B cell (primary cell): ENCODE measurements at regions not wholly inside any gene's neighbourhood (a gene's known extent, or its start where the extent isn't known, plus 50 kb on each side); places are given as distances from the start of the nearest gene placed in this dataset.

ENCODE experiments used
- ATAC-seq: fragments of 200-7000 bp; cut with Tn5 transposase; one replicate; pipeline ENCODE4 v1.10.0; 2021; ENCODE audit warnings: low read depth, mild to moderate bottlenecking, moderate number of reproducible peaks, moderate library complexity
- CTCF ChIA-PET: fragments of 350-600 bp; sonication (Branson Sonifier 250); formaldehyde crosslinking; loops from one replicate; lab custom pipeline; 2021; ENCODE audit warnings: antibody characterized with exemption, inconsistent platforms; lab: Charles Lee
- POLR2A ChIA-PET: fragments of 350-600 bp; sonication (Branson Sonifier 250); formaldehyde crosslinking; loops from one replicate; lab custom pipeline; 2021; ENCODE audit warnings: antibody characterized with exemption; lab: Charles Lee
- DNase-seq: peaks from one replicate; pipeline ENCODE4 v3.0.0; 2013
- H2AFZ ChIP-seq: 2 replicates; pipeline ENCODE4 v1.6.1; 2012; ENCODE audit warnings: mild to moderate bottlenecking, low read depth, low read length; ENCODE audit not compliant: insufficient read depth, poor library complexity, severe bottlenecking
- H3K27ac ChIP-seq, 2 donors: 1 replicate in 1 of 2; 2 replicates in 1 of 2; pipeline ENCODE4 v1.5.1; 2012 to 2013; ENCODE audit warnings: low read length in 2 of 2, mild to moderate bottlenecking in 2 of 2, moderate library complexity in 1 of 2
- H3K27me3 ChIP-seq, 4 experiments: fragments of 200-600 bp in 1 of 4; sonication (generic) in 1 of 4; replicated peaks in 1 of 4; 1 replicate in 2 of 4; 2 replicates in 2 of 4; pipeline versions ENCODE4 v1.6.1 to v1.7.0; 2013 to 2016; ENCODE audit warnings: low read length in 3 of 4, mild to moderate bottlenecking in 2 of 4, mixed read lengths in 1 of 4, moderate library complexity in 1 of 4; ENCODE audit not compliant: insufficient read depth in 4 of 4, control insufficient read depth in 3 of 4; ENCODE audit errors: control extremely low read depth in 1 of 4
- H3K36me3 ChIP-seq, 2 experiments: replicated peaks in 1 of 2; 1 replicate in 1 of 2; 2 replicates in 1 of 2; pipeline versions ENCODE4 v1.6.1 to v1.7.1; 2013; ENCODE audit warnings: low read length in 1 of 2; ENCODE audit not compliant: insufficient read depth in 2 of 2, control insufficient read depth in 1 of 2; ENCODE audit errors: control extremely low read depth in 1 of 2, extremely low read depth in 1 of 2
- H3K4me1 ChIP-seq, 2 donors: fragments of 200-600 bp in 1 of 2; sonication (generic) in 1 of 2; 1 replicate in 1 of 2; 2 replicates in 1 of 2; pipeline versions ENCODE4 v1.5.1 to v1.6.1; 2013 to 2017; ENCODE audit warnings: low read length in 2 of 2; ENCODE audit not compliant: control insufficient read depth in 2 of 2, insufficient read depth in 2 of 2
- H3K4me2 ChIP-seq: replicated peaks from 2 replicates; pipeline ENCODE3; 2012; ENCODE audit warnings: mild to moderate bottlenecking, low read depth, low read length; ENCODE audit not compliant: poor library complexity, severe bottlenecking
- H3K4me3 ChIP-seq, 5 experiments: fragments of 200-600 bp in 1 of 5; sonication (generic) in 1 of 5; 1 replicate in 3 of 5; 2 replicates in 2 of 5; pipeline versions ENCODE4 v1.5.1 to v1.7.0; 2011 to 2016; ENCODE audit warnings: low read length in 4 of 5, mild to moderate bottlenecking in 4 of 5, low read depth in 2 of 5, control low read depth in 1 of 5, moderate library complexity in 1 of 5; ENCODE audit not compliant: insufficient read depth in 1 of 5; ENCODE audit errors: control extremely low read depth in 1 of 5, extremely low read depth in 1 of 5
- H3K79me2 ChIP-seq: fragments of 200-600 bp; sonication (generic); one replicate; pipeline ENCODE4 v1.6.0; 2016; ENCODE audit warnings: low read length; ENCODE audit not compliant: control insufficient read depth, insufficient read depth
- H3K9ac ChIP-seq: fragments of 200-600 bp; sonication (generic); 2 replicates; pipeline ENCODE4 v1.6.1; 2017; ENCODE audit warnings: mild to moderate bottlenecking, low read length, moderate library complexity
- H3K9me3 ChIP-seq, 3 donors: one replicate each; pipeline versions ENCODE4 v1.6.1 to v1.7.1; 2013; ENCODE audit warnings: low read length in 2 of 3; ENCODE audit not compliant: control insufficient read depth in 2 of 3, insufficient read depth in 1 of 3; ENCODE audit errors: control extremely low read depth in 1 of 3
- H4K20me1 ChIP-seq: 2 replicates; pipeline ENCODE4 v1.6.0; 2012; ENCODE audit warnings: mild to moderate bottlenecking, low read length; ENCODE audit not compliant: insufficient read depth, control insufficient read depth, poor library complexity, severe bottlenecking
- H3K27ac Mint-ChIP-seq: one replicate; pipeline ENCODE4 v1.8.0; 2021; ENCODE audit warnings: mixed read lengths
- H3K27me3 Mint-ChIP-seq: one replicate; pipeline ENCODE4 v1.8.0; 2021; ENCODE audit warnings: mixed read lengths
- H3K4me1 Mint-ChIP-seq: one replicate; pipeline ENCODE4 v1.8.0; 2021; ENCODE audit warnings: mixed read lengths
- H3K4me3 Mint-ChIP-seq: one replicate; pipeline ENCODE4 v1.8.0; 2021; ENCODE audit warnings: mixed read lengths
- H3K9me3 Mint-ChIP-seq: one replicate; pipeline ENCODE4 v1.8.0; 2022; ENCODE audit warnings: mixed read lengths; ENCODE audit not compliant: insufficient read depth
- CTCF ChIP-seq: fragments of 200-600 bp; IDR thresholded peaks from one replicate; pipeline ENCODE4 v1.8.0; 2022; ENCODE audit warnings: antibody characterized with exemption, mild to moderate bottlenecking
- EZH2 ChIP-seq: IDR thresholded peaks from 2 replicates; pipeline ENCODE4 v1.6.1; 2012; ENCODE audit warnings: borderline replicate concordance, low read depth, mild to moderate bottlenecking, moderate library complexity, low read length; ENCODE audit not compliant: insufficient read depth, poor library complexity, severe bottlenecking
- WGBS: methylation state at CpG from one replicate; pipeline ENCODE4 v1.1.5; 2013; ENCODE audit warnings: missing lambda C conversion rate; ENCODE audit not compliant: insufficient coverage; 5-methylcytosine and 5-hydroxymethylcytosine counted together
- intact Hi-C: fragments of 100-400 bp; cut with micrococcal nuclease; formaldehyde crosslinking; loops from one replicate; pipeline ENCODE4 v1.10.0; 2022

- H3K27ac Mint-ChIP-seq = no peak overlapping the region
- H3K9ac ChIP-seq = no peak overlapping the region
- no peaks in the 10 kb centered on the region for H3K9me3 Mint-ChIP-seq
- peaks cover 5% of the 10 kb centered on the region for H3K4me1 Mint-ChIP-seq
- H2AFZ ChIP-seq = no peak overlapping the region
- H3K4me3 Mint-ChIP-seq = no peak overlapping the region
- ATAC-seq (no peak), DNase-seq (no peak)
- H3K9me3 ChIP-seq = no peaks in the 10 kb centered on the region
- intact Hi-C loops = no loop called here
- POLR2A ChIA-PET = no interaction called here
- no peak overlapping the region for H3K27ac ChIP-seq
- no peaks in the 10 kb centered on the region for H4K20me1 ChIP-seq
- no peak overlapping the region for H3K4me3 ChIP-seq
- no peaks in the 10 kb centered on the region for H3K36me3 ChIP-seq
- no peak overlapping the region for H3K4me2 ChIP-seq
- no peaks in the 10 kb centered on the region for H3K4me1 ChIP-seq
- H3K27me3 Mint-ChIP-seq = no peaks in the 10 kb centered on the region
- CTCF ChIA-PET = no interaction called here
- H3K27me3 ChIP-seq = no peaks in the 10 kb centered on the region
- TF ChIP-seq EZH2 (no peak), CTCF (no peak)
- no peaks in the 10 kb centered on the region for H3K79me2 ChIP-seq
Observed at GRCh38 chrX:7985568-7985967, 58.4 kb upstream of the PNPLA4 start.

- peaks cover 5% of the 10 kb centered on the region for H3K4me1 Mint-ChIP-seq
- intact Hi-C loops = no loop called here
- TF ChIP-seq EZH2 (no peak), CTCF (no peak)
- no peaks in the 10 kb centered on the region for H3K9me3 ChIP-seq
- POLR2A ChIA-PET = no interaction called here
- H3K27ac ChIP-seq = no peak overlapping the region
- H4K20me1 ChIP-seq = no peaks in the 10 kb centered on the region
- H3K4me2 ChIP-seq = no peak overlapping the region
- WGBS = no CpG with 5 or more reads among the region's 1 CpG
- H3K36me3 ChIP-seq = no peaks in the 10 kb centered on the region
- ATAC-seq (no peak), DNase-seq (no peak)
- no peak overlapping the region for H3K27ac Mint-ChIP-seq
- H3K27me3 Mint-ChIP-seq = no peaks in the 10 kb centered on the region
- H3K27me3 ChIP-seq = no peaks in the 10 kb centered on the region
- CTCF ChIA-PET = no interaction called here
- no peak overlapping the region for H2AFZ ChIP-seq
- H3K79me2 ChIP-seq = no peaks in the 10 kb centered on the region
- no peaks in the 10 kb centered on the region for H3K4me1 ChIP-seq
- no peak overlapping the region for H3K4me3 Mint-ChIP-seq
- no peak overlapping the region for H3K4me3 ChIP-seq
- no peaks in the 10 kb centered on the region for H3K9me3 Mint-ChIP-seq
- no peak overlapping the region for H3K9ac ChIP-seq
Observed at GRCh38 chrX:7983581-7983980, 56.4 kb upstream of the PNPLA4 start.
